ENCODE measurements at regions not wholly inside any gene's neighbourhood (a gene's known extent, or its start where the extent isn't known, plus 50 kb on each side); places are given as distances from the start of the nearest gene placed in this dataset.

GRCh38 chr2:185895828-185896693, 157.5 kb downstream of the FSIP2 start:
- TF ChIP-seq CTCF (conservative IDR thresholded peaks at IDR 0.05) (no peak), ZFX (IDR thresholded peaks at IDR 0.05) (no peak)
